ENCODE measurements at regions not wholly inside any gene's neighbourhood (a gene's known extent, or its start where the extent isn't known, plus 50 kb on each side); places are given as distances from the start of the nearest gene placed in this dataset.

DNA sequence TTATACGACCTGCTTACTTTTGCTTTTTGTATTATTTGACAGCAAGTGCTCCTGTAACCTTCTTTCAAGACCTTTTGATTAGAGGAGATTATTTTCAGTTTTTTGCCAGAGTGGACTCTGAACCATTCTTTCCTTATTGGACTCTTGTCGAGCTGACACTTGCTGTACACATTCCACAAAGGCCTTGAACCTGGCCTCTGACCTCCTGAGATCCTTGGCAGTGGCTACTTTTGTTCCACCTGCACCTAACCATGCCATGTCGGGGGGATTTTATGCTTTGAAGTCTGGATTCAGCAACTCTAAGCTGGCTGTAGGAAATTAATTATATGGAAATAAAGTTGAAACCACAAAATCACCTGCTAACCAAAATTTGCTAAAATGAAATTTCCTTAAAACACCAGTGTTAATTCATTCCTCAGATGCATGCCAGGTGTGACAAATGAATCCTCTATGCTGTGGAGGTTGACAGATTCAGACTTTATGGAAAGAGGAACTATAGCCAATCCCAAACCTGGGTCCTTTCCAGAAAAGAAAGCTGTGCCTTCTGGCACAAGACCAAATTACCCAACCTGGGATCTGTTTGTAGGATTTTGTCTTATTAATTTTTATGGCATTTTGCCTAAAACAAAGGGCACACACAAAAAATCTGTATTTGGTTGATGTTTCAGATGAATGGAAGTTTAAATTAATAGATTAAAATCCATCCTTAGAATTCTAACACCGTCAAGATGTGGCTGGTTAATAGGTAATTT lies 110.4 kb downstream of the CDC42EP3 start:
- TF ChIP-seq POLR2AphosphoS5 (IDR thresholded peaks at IDR 0.05), result no peak
- TF ChIP-seq MXI1 (conservative IDR thresholded peaks at IDR 0.05; ENCODE audit: poor library complexity, severe bottlenecking), result no peak
- TF ChIP-seq RAD21 (conservative IDR thresholded peaks at IDR 0.05), result no peak
- TF ChIP-seq CTCF (IDR thresholded peaks at IDR 0.05; ENCODE audit: poor library complexity, severe bottlenecking), result no peak
- TF ChIP-seq EP300 (conservative IDR thresholded peaks at IDR 0.05; ENCODE audit: poor library complexity, severe bottlenecking), result no peak
- TF ChIP-seq EZH2 (IDR thresholded peaks at IDR 0.05; ENCODE audit: borderline replicate concordance, insufficient read depth, low read length, poor library complexity, severe bottlenecking), result no peak
